ENCODE measurements at regions not wholly inside any gene's neighbourhood (a gene's known extent, or its start where the extent isn't known, plus 50 kb on each side); places are given as distances from the start of the nearest gene placed in this dataset.

GRCh38 chr12:105451211-105451610, 120.7 kb downstream of the C12orf75 start:
- no peak for ATAC-seq
- intact Hi-C loops (cut with DNase I, micrococcal nuclease) = no loop called here
- DNase-seq = no peak

GRCh38 chr12:105451798-105452197, 121.3 kb downstream of the C12orf75 start:
- intact Hi-C loops (cut with DNase I, micrococcal nuclease) = no loop called here
- ATAC-seq (no peak), DNase-seq (no peak)

- intact Hi-C loops (cut with DNase I, micrococcal nuclease) = no loop called here
- DNase-seq = no peak
- no peak for ATAC-seq
These were observed 122.8 kb downstream of the C12orf75 start for GRCh38 chr12:105453316-105453715.

GRCh38 chr12:105454688-105455087, 124.2 kb downstream of the C12orf75 start:
- intact Hi-C loops (cut with DNase I, micrococcal nuclease) = no loop called here
- DNase-seq (no peak), ATAC-seq (no peak)

GRCh38 chr12:105455261-105455660, 124.8 kb downstream of the C12orf75 start:
- no peak for DNase-seq
- intact Hi-C loops (cut with DNase I, micrococcal nuclease) = no loop called here
- no peak for ATAC-seq

- intact Hi-C loops (cut with DNase I, micrococcal nuclease) = no loop called here
- DNase-seq = no peak
- no peak for ATAC-seq
These were observed 126.5 kb downstream of the C12orf75 start for GRCh38 chr12:105457026-105457425.

GRCh38 chr12:105459760-105460330, 129.4 kb downstream of the C12orf75 start:
- intact Hi-C loops (cut with DNase I, micrococcal nuclease) = no loop called here
- no peak for ATAC-seq
- no peak for DNase-seq

- intact Hi-C loops (cut with DNase I, micrococcal nuclease) = no loop called here
- ATAC-seq (no peak), DNase-seq (no peak)
These were observed 130.9 kb downstream of the C12orf75 start for GRCh38 chr12:105461271-105461943.

- no peak for ATAC-seq
- DNase-seq = no peak
- intact Hi-C loops (cut with DNase I, micrococcal nuclease) = no loop called here
These were observed 131.7 kb downstream of the C12orf75 start for GRCh38 chr12:105461944-105462762.

GRCh38 chr12:105462831-105463230, 132.3 kb downstream of the C12orf75 start:
- intact Hi-C loops (cut with DNase I, micrococcal nuclease) = no loop called here
- DNase-seq (no peak), ATAC-seq (no peak)

- DNase-seq (no peak), ATAC-seq (no peak)
- intact Hi-C loops (cut with DNase I, micrococcal nuclease) = no loop called here
These were observed 133.9 kb downstream of the C12orf75 start for GRCh38 chr12:105464406-105464805.

GRCh38 chr12:105466231-105466900, 135.9 kb downstream of the C12orf75 start:
- ATAC-seq (no peak), DNase-seq (no peak)
- intact Hi-C loops (cut with DNase I, micrococcal nuclease) = no loop called here

GRCh38 chr12:105466901-105467598, 136.6 kb downstream of the C12orf75 start:
- DNase-seq (no peak), ATAC-seq (no peak)
- intact Hi-C loops (cut with DNase I, micrococcal nuclease) = no loop called here

GRCh38 chr12:105467710-105468366, 137.3 kb downstream of the C12orf75 start:
- no peak for ATAC-seq
- intact Hi-C loops (cut with DNase I, micrococcal nuclease) = no loop called here

GRCh38 chr12:105468464-105468863, 138.0 kb downstream of the C12orf75 start:
- DNase-seq (no peak), ATAC-seq (no peak)
- intact Hi-C loops (cut with DNase I, micrococcal nuclease) = no loop called here

More at GRCh38 chr12:105467710-105468366, 137.3 kb downstream of the C12orf75 start:
- no peak for DNase-seq

GRCh38 chr12:105469211-105469610, 138.7 kb downstream of the C12orf75 start:
- DNase-seq (no peak), ATAC-seq (no peak)
- intact Hi-C loops (cut with DNase I, micrococcal nuclease) = no loop called here

- DNase-seq = no peak
- intact Hi-C loops (cut with DNase I, micrococcal nuclease) = no loop called here
- no peak for ATAC-seq
These were observed 139.2 kb downstream of the C12orf75 start for GRCh38 chr12:105469701-105470100.

- ATAC-seq = no peak
- intact Hi-C loops (cut with DNase I, micrococcal nuclease) = no loop called here
- DNase-seq = no peak
These were observed 139.6 kb downstream of the C12orf75 start for GRCh38 chr12:105470102-105470501.

- ATAC-seq (no peak), DNase-seq (no peak)
- intact Hi-C loops (cut with DNase I, micrococcal nuclease) = no loop called here
These were observed 140.1 kb downstream of the C12orf75 start for GRCh38 chr12:105470601-105471000.

All from left colon (tissue), 2 donors.